ENCODE measurements at regions not wholly inside any gene's neighbourhood (a gene's known extent, or its start where the extent isn't known, plus 50 kb on each side); places are given as distances from the start of the nearest gene placed in this dataset.

DNA sequence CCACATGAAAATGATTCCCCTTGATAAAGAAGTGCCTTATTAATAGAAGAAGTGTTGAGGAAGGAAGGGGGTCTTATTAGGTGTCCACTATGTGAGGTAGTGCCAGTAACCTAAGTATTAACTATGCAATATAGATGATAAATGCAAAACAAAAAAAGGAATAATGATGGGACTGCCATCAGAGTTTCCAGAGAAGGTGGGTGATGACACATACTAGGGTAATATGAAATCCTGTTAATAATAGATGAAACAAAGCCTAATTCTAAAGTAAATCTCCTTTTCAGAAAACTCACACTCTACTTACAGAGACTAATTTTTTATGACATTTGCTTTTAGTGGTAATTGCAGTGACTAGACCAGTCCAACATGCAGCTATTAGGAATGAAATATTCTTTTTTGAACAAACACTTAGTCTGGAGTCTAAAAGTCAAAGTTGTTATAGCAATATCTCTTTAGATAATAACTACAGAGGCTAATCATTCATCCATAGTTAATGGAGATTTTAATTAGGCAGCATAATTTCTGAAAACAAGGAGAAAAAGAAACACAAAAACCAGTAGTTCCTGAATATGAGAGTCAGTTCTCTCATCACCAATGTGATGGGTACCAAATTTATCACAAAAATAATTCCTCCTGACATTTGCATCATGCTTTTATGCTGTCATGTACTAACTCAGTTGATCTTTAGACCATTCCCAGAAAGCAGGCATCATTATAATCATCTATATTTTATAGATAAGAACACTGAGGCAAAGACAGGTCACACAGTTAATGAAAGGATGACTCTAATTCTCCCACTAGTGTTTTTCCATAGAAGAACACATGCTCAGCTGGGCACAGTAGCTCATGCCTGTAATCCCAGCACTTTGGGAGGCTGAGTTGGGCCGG, 208.8 kb upstream of the ARG1 start:
- H3K23me2 ChIP-seq (ENCODE audit: low read depth, low read length): no peaks in the 10 kb centered on the region
- H3K4me1 ChIP-seq (replicated peaks in 1 of 4; ENCODE audit: control insufficient read depth in 3 of 4, insufficient read depth in 4 of 4, low read length in 3 of 4): peaks cover 0 to 5% (median 1%) of the 10 kb centered on the region in 4 experiments; a peak in 2 of 7 replicates
- H3K36me3 ChIP-seq (ENCODE audit: control insufficient read depth in 2 of 4, insufficient read depth in 4 of 4, low read length in 3 of 4): no peaks in the 10 kb centered on the region
- H4K91ac ChIP-seq (replicated peaks; ENCODE audit: insufficient read length, low read length): no peak overlapping the region
- H2BK5ac ChIP-seq (ENCODE audit: low read depth, low read length): peak overlapping the region; percentile 2; the same call in 1 of the 2 replicates
- no peak for TF ChIP-seq TAF1 (IDR thresholded peaks at IDR 0.05; ENCODE audit: low read depth, low read length)
- TF ChIP-seq SP2 (IDR thresholded peaks at IDR 0.05; ENCODE audit: low read length): no peak
- TF ChIP-seq POLR2A (IDR thresholded peaks at IDR 0.05; ENCODE audit: control extremely low read depth in 1 of 2, low read depth in 2 of 2, low read length in 2 of 2): no peak
- TF ChIP-seq TEAD4 (IDR thresholded peaks at IDR 0.05; ENCODE audit: low read depth, low read length): no peak
- TF ChIP-seq JUN (IDR thresholded peaks at IDR 0.05; ENCODE audit: low read depth, low read length): no peak
- no peaks in the 10 kb centered on the region for H4K20me1 ChIP-seq (replicated peaks in 1 of 2; ENCODE audit: control insufficient read depth in 1 of 2, insufficient read depth in 2 of 2, low read length in 2 of 2)
- H3K9me3 ChIP-seq (ENCODE audit: insufficient read depth in 2 of 2, low read depth in 1 of 2, low read length in 1 of 2): no peaks in the 10 kb centered on the region
- H2BK120ac ChIP-seq (replicated peaks; ENCODE audit: low read depth, low read length): no peak overlapping the region
- no peak for FAIRE-seq
- no peak overlapping the region for H2BK15ac ChIP-seq (ENCODE audit: low read length)
- no peak overlapping the region for H2AK5ac ChIP-seq (ENCODE audit: low read depth, low read length)
- H3K27ac ChIP-seq (ENCODE audit: low read depth, low read length): no peak overlapping the region
- no peak overlapping the region for H2BK12ac ChIP-seq (ENCODE audit: low read depth, low read length)
- no peak overlapping the region for H3K9ac ChIP-seq (replicated peaks in 1 of 4; ENCODE audit: extremely low read depth in 1 of 4, low read depth in 3 of 4, low read length in 3 of 4)
- 92% methylated on average over 1 of the region's 1 CpG; no CpG with 5 or more reads in 1 of the 2 experiments for WGBS, 2 experiments (ENCODE audit: extremely low coverage in 1 of 2, insufficient coverage in 1 of 2, insufficient read length in 1 of 2, insufficient replicate concordance in 2 of 2, low coverage in 1 of 2, low lambda C conversion rate in 2 of 2, missing lambda C conversion rate in 1 of 2)
- no peak for DNase-seq (ENCODE audit: low read depth in 1 of 2, low spot score in 2 of 2)
- CTCF ChIA-PET (ENCODE audit: partially characterized antibody): interaction anchor here (0.7 kb wide), 2 partner anchors 11 to 644 kb away, joined by 3 read pairs; no protein-coding TSS in a partner anchor
- no peak overlapping the region for H4K8ac ChIP-seq (ENCODE audit: extremely low read depth, insufficient read depth, low read length)
- no peak overlapping the region for H3K4me2 ChIP-seq (ENCODE audit: insufficient read depth in 1 of 2, low read depth in 2 of 2, low read length in 2 of 2)
- H3K56ac ChIP-seq (replicated peaks; ENCODE audit: insufficient read length, low read depth, low read length): no peak overlapping the region
- no peak overlapping the region for H2AFZ ChIP-seq (ENCODE audit: low read length)
- no peak overlapping the region for H3K14ac ChIP-seq (ENCODE audit: insufficient read length)
- no peak overlapping the region for H3K18ac ChIP-seq (ENCODE audit: extremely low read depth, low read length)
- no peaks in the 10 kb centered on the region for H3K27me3 ChIP-seq (replicated peaks in 1 of 4; ENCODE audit: control insufficient read depth in 3 of 4, extremely low read depth in 1 of 4, insufficient read depth in 3 of 4, low read length in 3 of 4)
- no peaks in the 10 kb centered on the region for H3K79me2 ChIP-seq (ENCODE audit: control insufficient read depth in 1 of 2, insufficient read depth in 2 of 2, low read length in 2 of 2)
- POLR2A ChIA-PET (ENCODE audit: partially characterized antibody): no interaction called here
- H3K23ac ChIP-seq (ENCODE audit: insufficient read length): no peak overlapping the region
- no peak overlapping the region for H4K5ac ChIP-seq (ENCODE audit: insufficient read length, low read depth, low read length)
- H3K4ac ChIP-seq (replicated peaks; ENCODE audit: insufficient read length, low read depth, low read length): no peak overlapping the region
- H2BK20ac ChIP-seq (ENCODE audit: low read length): no peak overlapping the region
- H3K79me1 ChIP-seq (ENCODE audit: low read depth, low read length): no peaks in the 10 kb centered on the region
- H3K4me3 ChIP-seq (ENCODE audit: extremely low read depth in 1 of 4, insufficient read depth in 2 of 4, low read depth in 3 of 4, low read length in 4 of 4): no peak overlapping the region
